ENCODE measurements at regions not wholly inside any gene's neighbourhood (a gene's known extent, or its start where the extent isn't known, plus 50 kb on each side); places are given as distances from the start of the nearest gene placed in this dataset.

- H3K27ac Mint-ChIP-seq: no peak overlapping the region
- no peaks in the 10 kb centered on the region for H3K27me3 Mint-ChIP-seq
- H3K4me3 Mint-ChIP-seq (ENCODE audit: low read depth): no peak overlapping the region
- no peak for DNase-seq (ENCODE audit: low spot score, unreplicated experiment)
- no peaks in the 10 kb centered on the region for H3K9me3 Mint-ChIP-seq (ENCODE audit: low read depth)
- TF ChIP-seq, protein P1, sequence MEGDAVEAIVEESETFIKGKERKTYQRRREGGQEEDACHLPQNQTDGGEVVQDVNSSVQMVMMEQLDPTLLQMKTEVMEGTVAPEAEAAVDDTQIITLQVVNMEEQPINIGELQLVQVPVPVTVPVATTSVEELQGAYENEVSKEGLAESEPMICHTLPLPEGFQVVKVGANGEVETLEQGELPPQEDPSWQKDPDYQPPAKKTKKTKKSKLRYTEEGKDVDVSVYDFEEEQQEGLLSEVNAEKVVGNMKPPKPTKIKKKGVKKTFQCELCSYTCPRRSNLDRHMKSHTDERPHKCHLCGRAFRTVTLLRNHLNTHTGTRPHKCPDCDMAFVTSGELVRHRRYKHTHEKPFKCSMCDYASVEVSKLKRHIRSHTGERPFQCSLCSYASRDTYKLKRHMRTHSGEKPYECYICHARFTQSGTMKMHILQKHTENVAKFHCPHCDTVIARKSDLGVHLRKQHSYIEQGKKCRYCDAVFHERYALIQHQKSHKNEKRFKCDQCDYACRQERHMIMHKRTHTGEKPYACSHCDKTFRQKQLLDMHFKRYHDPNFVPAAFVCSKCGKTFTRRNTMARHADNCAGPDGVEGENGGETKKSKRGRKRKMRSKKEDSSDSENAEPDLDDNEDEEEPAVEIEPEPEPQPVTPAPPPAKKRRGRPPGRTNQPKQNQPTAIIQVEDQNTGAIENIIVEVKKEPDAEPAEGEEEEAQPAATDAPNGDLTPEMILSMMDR (IDR thresholded peaks at IDR 0.05; ENCODE audit: unreplicated experiment): no peak
- H3K36me3 Mint-ChIP-seq (ENCODE audit: insufficient read depth): no peaks in the 10 kb centered on the region
- no peaks in the 10 kb centered on the region for H3K4me1 Mint-ChIP-seq (ENCODE audit: low read depth)
Measured at GRCh38 chr12:78712834-78713481, 151.6 kb upstream of the SYT1 start.

DNA sequence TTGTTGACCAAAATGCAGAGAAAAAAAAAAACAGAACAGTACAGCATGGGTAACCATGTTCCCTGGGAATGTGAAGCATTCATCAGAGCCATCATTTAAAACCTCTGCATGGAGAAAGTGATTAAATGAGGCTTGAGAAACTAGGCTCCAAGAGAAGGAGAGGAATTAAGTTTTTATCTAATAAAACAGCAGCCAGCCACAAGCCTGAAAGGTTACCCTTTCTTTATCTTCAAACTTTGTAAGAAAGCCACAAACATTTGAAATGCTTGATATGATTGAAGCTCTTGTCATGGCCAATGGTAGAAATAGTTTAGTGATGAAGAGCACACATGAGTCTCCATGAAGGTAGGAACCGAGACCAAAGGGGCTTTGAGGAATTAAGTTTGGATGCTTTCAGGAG is 144.9 kb upstream of the SYT1 start:
- DNase-seq (ENCODE audit: low spot score, unreplicated experiment): no peak
- H3K4me3 Mint-ChIP-seq (ENCODE audit: low read depth): no peak overlapping the region
- TF ChIP-seq, protein P1 (IDR thresholded peaks at IDR 0.05; ENCODE audit: unreplicated experiment): no peak
- no peak overlapping the region for H3K27ac Mint-ChIP-seq
- H3K4me1 Mint-ChIP-seq (ENCODE audit: low read depth): no peaks in the 10 kb centered on the region
- H3K27me3 Mint-ChIP-seq: no peaks in the 10 kb centered on the region
- no peaks in the 10 kb centered on the region for H3K36me3 Mint-ChIP-seq (ENCODE audit: insufficient read depth)
- no peaks in the 10 kb centered on the region for H3K9me3 Mint-ChIP-seq (ENCODE audit: low read depth)

- Mint-ChIP-seq H3K27ac (no peak overlapping the region), H3K4me1 (ENCODE audit: low read depth) (peaks cover 11% of the 10 kb centered on the region), H3K36me3 (ENCODE audit: insufficient read depth) (no peaks in the 10 kb centered on the region), H3K9me3 (ENCODE audit: low read depth) (no peaks in the 10 kb centered on the region), H3K27me3 (no peaks in the 10 kb centered on the region), H3K4me3 (ENCODE audit: low read depth) (no peak overlapping the region)
- TF ChIP-seq, protein P1 (IDR thresholded peaks at IDR 0.05; ENCODE audit: unreplicated experiment): no peak
- no peak for DNase-seq (ENCODE audit: low spot score, unreplicated experiment)
Measured at GRCh38 chr12:78721906-78722305, 142.7 kb upstream of the SYT1 start.

- Mint-ChIP-seq H3K4me3 (ENCODE audit: low read depth) (no peak overlapping the region), H3K36me3 (ENCODE audit: insufficient read depth) (no peaks in the 10 kb centered on the region), H3K4me1 (ENCODE audit: low read depth) (peaks cover 15% of the 10 kb centered on the region), H3K9me3 (ENCODE audit: low read depth) (no peaks in the 10 kb centered on the region), H3K27me3 (no peaks in the 10 kb centered on the region), H3K27ac (no peak overlapping the region)
- no peak for DNase-seq (ENCODE audit: low spot score, unreplicated experiment)
- TF ChIP-seq, protein P1 (IDR thresholded peaks at IDR 0.05; ENCODE audit: unreplicated experiment): no peak
Measured at GRCh38 chr12:78725033-78725432, 139.5 kb upstream of the SYT1 start.

DNA sequence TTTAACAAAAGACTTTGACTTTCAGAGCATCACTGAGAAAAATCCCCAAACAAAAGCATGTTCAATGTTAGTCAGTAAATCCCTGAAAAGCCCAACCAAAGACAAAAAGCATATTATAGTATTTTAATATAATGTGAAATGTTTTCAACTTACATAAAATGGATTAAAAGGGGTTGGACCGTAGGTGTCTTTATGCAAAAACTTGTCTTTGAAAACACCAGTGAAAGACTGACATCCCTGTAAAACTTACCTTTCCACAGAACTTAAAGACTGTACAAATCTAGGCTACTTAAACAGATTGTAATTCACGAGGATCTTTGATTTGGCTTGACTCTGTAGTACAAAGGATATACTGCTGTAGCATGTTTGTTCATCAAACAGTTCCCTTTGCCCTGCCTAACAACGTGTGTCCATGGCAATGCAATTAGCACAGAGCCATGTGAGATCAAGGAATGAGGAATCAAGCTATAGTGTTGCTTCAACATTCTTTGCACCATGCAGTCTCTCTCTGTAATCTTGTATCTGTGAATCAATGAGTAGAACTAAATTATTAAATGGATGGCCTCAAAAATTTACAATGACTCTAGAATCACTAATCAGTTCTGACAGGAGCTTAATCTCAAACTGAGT is 138.5 kb upstream of the SYT1 start:
- peak overlapping the region; percentile 9 for H3K27ac Mint-ChIP-seq
- no peaks in the 10 kb centered on the region for H3K36me3 Mint-ChIP-seq (ENCODE audit: insufficient read depth)
- no peaks in the 10 kb centered on the region for H3K9me3 Mint-ChIP-seq (ENCODE audit: low read depth)
- TF ChIP-seq, protein P1 (IDR thresholded peaks at IDR 0.05; ENCODE audit: unreplicated experiment): no peak
- H3K4me3 Mint-ChIP-seq (ENCODE audit: low read depth): no peak overlapping the region
- no peaks in the 10 kb centered on the region for H3K27me3 Mint-ChIP-seq
- H3K4me1 Mint-ChIP-seq (ENCODE audit: low read depth): peaks cover 15% of the 10 kb centered on the region
- DNase-seq (ENCODE audit: low spot score, unreplicated experiment): no peak
